ENCODE measurements at regions not wholly inside any gene's neighbourhood (a gene's known extent, or its start where the extent isn't known, plus 50 kb on each side); places are given as distances from the start of the nearest gene placed in this dataset.

DNA sequence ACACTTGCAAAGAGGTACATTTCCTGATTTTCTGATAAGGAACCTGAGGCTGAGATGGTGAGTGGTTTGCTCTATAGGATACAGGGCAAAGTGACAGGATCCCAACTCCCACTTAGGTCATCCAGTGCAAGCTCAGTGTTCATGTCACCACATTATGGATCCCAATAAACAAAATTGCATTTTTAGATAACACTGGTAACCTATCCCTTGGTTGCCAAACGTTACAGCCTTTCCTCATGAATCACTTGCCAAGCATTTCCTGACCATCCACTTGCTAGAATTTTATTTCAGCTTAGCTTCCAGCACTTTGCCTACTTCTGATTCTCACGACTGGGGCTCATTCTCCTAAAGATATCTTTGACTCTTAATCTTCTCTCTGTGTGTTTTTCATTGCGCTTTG lies 131.4 kb upstream of the ODAD2 start:
- Histone ChIP-seq H3K9me2 (ENCODE audit: insufficient read depth, low read length) (no peaks in the 10 kb centered on the region), H3K36me3 (ENCODE audit: insufficient read depth, low read length) (no peaks in the 10 kb centered on the region), H3K4me3 (ENCODE audit: low read length) (no peak overlapping the region), H2AFZ (ENCODE audit: low read depth, low read length) (no peak overlapping the region), H3K27ac (ENCODE audit: low read length) (no peak overlapping the region), H3K9ac (ENCODE audit: low read length) (no peak overlapping the region), H3K79me2 (replicated peaks; ENCODE audit: insufficient read depth, low read length) (no peaks in the 10 kb centered on the region), H3F3A (ENCODE audit: insufficient read depth, low read length, poor library complexity, severe bottlenecking) (no peaks in the 10 kb centered on the region), H4K20me1 (ENCODE audit: insufficient read depth) (no peaks in the 10 kb centered on the region), H3K9me3 (ENCODE audit: low read length) (no peaks in the 10 kb centered on the region), H3K4me2 (ENCODE audit: low read length) (no peak overlapping the region), H3K27me3 (ENCODE audit: insufficient read depth, low read depth, low read length) (no peaks in the 10 kb centered on the region)
- TF ChIP-seq MXI1 (conservative IDR thresholded peaks at IDR 0.05; ENCODE audit: poor library complexity, severe bottlenecking) (no peak), TAF1 (IDR thresholded peaks at IDR 0.05; ENCODE audit: low read depth) (no peak), SMC3 (conservative IDR thresholded peaks at IDR 0.05; ENCODE audit: poor library complexity) (no peak), RAD21 (conservative IDR thresholded peaks at IDR 0.05) (no peak)
- TF ChIP-seq, protein P1, sequence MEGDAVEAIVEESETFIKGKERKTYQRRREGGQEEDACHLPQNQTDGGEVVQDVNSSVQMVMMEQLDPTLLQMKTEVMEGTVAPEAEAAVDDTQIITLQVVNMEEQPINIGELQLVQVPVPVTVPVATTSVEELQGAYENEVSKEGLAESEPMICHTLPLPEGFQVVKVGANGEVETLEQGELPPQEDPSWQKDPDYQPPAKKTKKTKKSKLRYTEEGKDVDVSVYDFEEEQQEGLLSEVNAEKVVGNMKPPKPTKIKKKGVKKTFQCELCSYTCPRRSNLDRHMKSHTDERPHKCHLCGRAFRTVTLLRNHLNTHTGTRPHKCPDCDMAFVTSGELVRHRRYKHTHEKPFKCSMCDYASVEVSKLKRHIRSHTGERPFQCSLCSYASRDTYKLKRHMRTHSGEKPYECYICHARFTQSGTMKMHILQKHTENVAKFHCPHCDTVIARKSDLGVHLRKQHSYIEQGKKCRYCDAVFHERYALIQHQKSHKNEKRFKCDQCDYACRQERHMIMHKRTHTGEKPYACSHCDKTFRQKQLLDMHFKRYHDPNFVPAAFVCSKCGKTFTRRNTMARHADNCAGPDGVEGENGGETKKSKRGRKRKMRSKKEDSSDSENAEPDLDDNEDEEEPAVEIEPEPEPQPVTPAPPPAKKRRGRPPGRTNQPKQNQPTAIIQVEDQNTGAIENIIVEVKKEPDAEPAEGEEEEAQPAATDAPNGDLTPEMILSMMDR (IDR thresholded peaks at IDR 0.05; ENCODE audit: poor library complexity, severe bottlenecking) = no peak

GRCh38 chr10:28127881-28128280 lies 129.0 kb upstream of the ODAD2 start:
- H3K4me2 ChIP-seq (ENCODE audit: low read length) = no peak overlapping the region
- H3F3A ChIP-seq (ENCODE audit: insufficient read depth, low read length, poor library complexity, severe bottlenecking) = no peaks in the 10 kb centered on the region
- H3K27ac ChIP-seq (ENCODE audit: low read length) = no peak overlapping the region
- no peaks in the 10 kb centered on the region for H4K20me1 ChIP-seq (ENCODE audit: insufficient read depth)
- no peaks in the 10 kb centered on the region for H3K9me3 ChIP-seq (ENCODE audit: low read length)
- no peaks in the 10 kb centered on the region for H3K36me3 ChIP-seq (ENCODE audit: insufficient read depth, low read length)
- no peaks in the 10 kb centered on the region for H3K79me2 ChIP-seq (replicated peaks; ENCODE audit: insufficient read depth, low read length)
- no peaks in the 10 kb centered on the region for H3K27me3 ChIP-seq (ENCODE audit: insufficient read depth, low read depth, low read length)
- no peaks in the 10 kb centered on the region for H3K9me2 ChIP-seq (ENCODE audit: insufficient read depth, low read length)
- no peak overlapping the region for H2AFZ ChIP-seq (ENCODE audit: low read depth, low read length)
- no peak overlapping the region for H3K9ac ChIP-seq (ENCODE audit: low read length)
- H3K4me3 ChIP-seq (ENCODE audit: low read length) = no peak overlapping the region
- no peak for TF ChIP-seq REST (IDR thresholded peaks at IDR 0.05; ENCODE audit: borderline replicate concordance)
- no peak for TF ChIP-seq TAF1 (IDR thresholded peaks at IDR 0.05; ENCODE audit: low read depth)
- no peak for TF ChIP-seq SMC3 (conservative IDR thresholded peaks at IDR 0.05; ENCODE audit: poor library complexity)
- no peak for TF ChIP-seq MXI1 (conservative IDR thresholded peaks at IDR 0.05; ENCODE audit: poor library complexity, severe bottlenecking)
- TF ChIP-seq, protein P1 (IDR thresholded peaks at IDR 0.05; ENCODE audit: poor library complexity, severe bottlenecking) = no peak
- TF ChIP-seq POLR2AphosphoS5 (IDR thresholded peaks at IDR 0.05) = no peak
- no peak for TF ChIP-seq RAD21 (conservative IDR thresholded peaks at IDR 0.05)
- no peak for TF ChIP-seq EZH2 (IDR thresholded peaks at IDR 0.05; ENCODE audit: borderline replicate concordance, insufficient read depth, low read length, poor library complexity, severe bottlenecking)
- no peak for TF ChIP-seq EP300 (conservative IDR thresholded peaks at IDR 0.05; ENCODE audit: poor library complexity, severe bottlenecking)

Measured in neural cell (in vitro differentiated cells).